Neural progenitor cell (in vitro differentiated cells): ENCODE measurements at regions not wholly inside any gene's neighbourhood (a gene's known extent, or its start where the extent isn't known, plus 50 kb on each side); places are given as distances from the start of the nearest gene placed in this dataset.

Source experiments
- DNase-seq: peaks from one replicate; pipeline ENCODE4 v3.0.0-alpha.2; 2016; ENCODE audit warnings: low spot score
- H2AFZ ChIP-seq: fragments of 200-600 bp; sonication (generic); replicated peaks from 2 replicates; pipeline ENCODE4 v1.6.1; 2016; ENCODE audit warnings: antibody characterized with exemption
- H3F3A ChIP-seq: fragments of 200-600 bp; sonication (generic); 2 replicates; pipeline ENCODE4 v1.6.1; 2016; ENCODE audit warnings: antibody characterized with exemption, low read depth
- H3K27ac ChIP-seq: fragments of 200-600 bp; sonication (generic); 2 replicates; pipeline ENCODE4 v1.5.1; 2016; ENCODE audit warnings: mild to moderate bottlenecking
- H3K27me3 ChIP-seq: fragments of 200-600 bp; sonication (generic); 2 replicates; pipeline ENCODE4 v1.6.1; 2016; ENCODE audit warnings: mild to moderate bottlenecking, moderate library complexity
- H3K36me3 ChIP-seq: fragments of 200-600 bp; sonication (generic); 2 replicates; pipeline ENCODE4 v1.5.1; 2016
- H3K4me1 ChIP-seq: fragments of 200-600 bp; sonication (generic); 2 replicates; pipeline ENCODE4 v1.6.1; 2016; ENCODE audit warnings: mixed run types
- H3K4me2 ChIP-seq: fragments of 200-600 bp; sonication (generic); 2 replicates; pipeline ENCODE4 v1.6.1; 2016
- H3K4me3 ChIP-seq: fragments of 200-600 bp; sonication (generic); 2 replicates; pipeline ENCODE4 v1.5.1; 2016
- H3K79me2 ChIP-seq: fragments of 200-600 bp; sonication (generic); 2 replicates; pipeline ENCODE4 v1.6.1; 2016; ENCODE audit warnings: low read depth
- H3K9ac ChIP-seq: fragments of 200-600 bp; sonication (generic); 2 replicates; pipeline ENCODE4 v1.6.1; 2016
- H3K9me3 ChIP-seq: fragments of 200-600 bp; sonication (generic); 2 replicates; pipeline ENCODE4 v1.5.1; 2016; ENCODE audit warnings: low read depth
- H4K20me1 ChIP-seq: fragments of 200-600 bp; sonication (generic); 2 replicates; pipeline ENCODE4 v1.6.1; 2016; ENCODE audit warnings: low read depth
- H3K27ac Mint-ChIP-seq: 3 replicates; pipeline ENCODE4 v1.8.0; 2021; ENCODE audit warnings: mixed read lengths
- H3K27me3 Mint-ChIP-seq: 2 replicates; pipeline ENCODE4 v1.8.0; 2022; ENCODE audit warnings: low read depth, mild to moderate bottlenecking, inconsistent platforms, moderate library complexity, mixed read lengths; ENCODE audit not compliant: insufficient read depth
- H3K36me3 Mint-ChIP-seq: 3 replicates; pipeline ENCODE4 v1.8.0; 2021; ENCODE audit warnings: mixed read lengths
- H3K4me1 Mint-ChIP-seq: 3 replicates; pipeline ENCODE4 v1.8.0; 2021; ENCODE audit warnings: mixed read lengths
- H3K4me3 Mint-ChIP-seq: 3 replicates; pipeline ENCODE4 v1.8.0; 2021; ENCODE audit warnings: mild to moderate bottlenecking, moderate library complexity, mixed read lengths
- H3K9me3 Mint-ChIP-seq: 3 replicates; pipeline ENCODE4 v1.8.0; 2020; ENCODE audit warnings: mixed read lengths
- CTCF ChIP-seq: fragments of 200-600 bp; sonication (generic); IDR thresholded peaks from 2 replicates; pipeline ENCODE4 v1.5.1; 2017; ENCODE audit warnings: antibody characterized with exemption, mild to moderate bottlenecking
- EZH2 ChIP-seq: fragments of 200-600 bp; sonication (generic); IDR thresholded peaks from 2 replicates; pipeline ENCODE4 v1.6.1; 2017; ENCODE audit warnings: antibody characterized with exemption, mild to moderate bottlenecking, moderate library complexity
- EZH2phosphoT487 ChIP-seq: fragments of 200-600 bp; sonication (generic); IDR thresholded peaks from 2 replicates; pipeline ENCODE4 v1.6.1; 2017; ENCODE audit warnings: antibody characterized with exemption

- Histone ChIP-seq H3K36me3 (no peaks in the 10 kb centered on the region), H3K9ac (no peak overlapping the region), H3F3A (no peaks in the 10 kb centered on the region), H3K4me3 (no peak overlapping the region), H3K79me2 (no peaks in the 10 kb centered on the region), H4K20me1 (no peaks in the 10 kb centered on the region), H3K4me1 (no peaks in the 10 kb centered on the region), H3K4me2 (no peak overlapping the region), H3K9me3 (no peaks in the 10 kb centered on the region), H3K27ac (no peak overlapping the region), H2AFZ (peak overlapping the region; percentile 63), H3K27me3 (no peaks in the 10 kb centered on the region)
- Mint-ChIP-seq H3K4me3 (no peak overlapping the region), H3K36me3 (no peaks in the 10 kb centered on the region), H3K27ac (no peak overlapping the region), H3K9me3 (no peaks in the 10 kb centered on the region), H3K27me3 (peaks cover 2% of the 10 kb centered on the region), H3K4me1 (peaks cover 3% of the 10 kb centered on the region)
- TF ChIP-seq EZH2 (no peak), CTCF (no peak), EZH2phosphoT487 (no peak)
- DNase-seq, result no peak
Observed at GRCh38 chr13:104295537-104295936, 1229.3 kb upstream of the SLC10A2 start.

- no peak overlapping the region for H3K9ac ChIP-seq
- H3K27me3 Mint-ChIP-seq, result no peaks in the 10 kb centered on the region
- no peaks in the 10 kb centered on the region for H3F3A ChIP-seq
- H4K20me1 ChIP-seq, result no peaks in the 10 kb centered on the region
- H3K36me3 Mint-ChIP-seq, result no peaks in the 10 kb centered on the region
- H3K4me3 Mint-ChIP-seq, result no peak overlapping the region
- no peak overlapping the region for H3K4me2 ChIP-seq
- H3K79me2 ChIP-seq, result no peaks in the 10 kb centered on the region
- H2AFZ ChIP-seq, result no peak overlapping the region
- peaks cover 11% of the 10 kb centered on the region for H3K4me1 Mint-ChIP-seq
- no peaks in the 10 kb centered on the region for H3K9me3 Mint-ChIP-seq
- peaks cover 7% of the 10 kb centered on the region for H3K4me1 ChIP-seq
- H3K27ac ChIP-seq, result no peak overlapping the region
- H3K27me3 ChIP-seq, result no peaks in the 10 kb centered on the region
- no peak overlapping the region for H3K27ac Mint-ChIP-seq
- TF ChIP-seq EZH2phosphoT487 (no peak), CTCF (no peak), EZH2 (no peak)
- H3K4me3 ChIP-seq, result no peak overlapping the region
- no peaks in the 10 kb centered on the region for H3K9me3 ChIP-seq
- no peak for DNase-seq
- no peaks in the 10 kb centered on the region for H3K36me3 ChIP-seq
Observed at GRCh38 chr13:104289400-104289799, 1223.2 kb upstream of the SLC10A2 start.

- peaks cover 7% of the 10 kb centered on the region for H3K4me1 ChIP-seq
- Mint-ChIP-seq H3K9me3 (no peaks in the 10 kb centered on the region), H3K36me3 (no peaks in the 10 kb centered on the region), H3K4me1 (peaks cover 11% of the 10 kb centered on the region), H3K27ac (no peak overlapping the region), H3K27me3 (no peaks in the 10 kb centered on the region), H3K4me3 (no peak overlapping the region)
- H3K9me3 ChIP-seq, result no peaks in the 10 kb centered on the region
- no peaks in the 10 kb centered on the region for H3K79me2 ChIP-seq
- H3K27me3 ChIP-seq, result no peaks in the 10 kb centered on the region
- H4K20me1 ChIP-seq, result no peaks in the 10 kb centered on the region
- TF ChIP-seq CTCF (no peak), EZH2 (no peak), EZH2phosphoT487 (no peak)
- H3K36me3 ChIP-seq, result no peaks in the 10 kb centered on the region
- H3K27ac ChIP-seq, result no peak overlapping the region
- H3K9ac ChIP-seq, result no peak overlapping the region
- H2AFZ ChIP-seq, result peak overlapping the region; percentile 11
- no peak overlapping the region for H3K4me3 ChIP-seq
- H3K4me2 ChIP-seq, result no peak overlapping the region
- H3F3A ChIP-seq, result no peaks in the 10 kb centered on the region
- no peak for DNase-seq
Observed at GRCh38 chr13:104288496-104288895, 1222.3 kb upstream of the SLC10A2 start.
